ENCODE measurements at regions not wholly inside any gene's neighbourhood (a gene's known extent, or its start where the extent isn't known, plus 50 kb on each side); places are given as distances from the start of the nearest gene placed in this dataset.

GRCh38 chr7:35854311-35854710, 53.5 kb downstream of the SEPTIN7 start:
- TF ChIP-seq CTCF (IDR thresholded peaks at IDR 0.05 in 2 of 3, conservative IDR thresholded peaks at IDR 0.05 in 1 of 3; ENCODE audit: control insufficient read depth in 2 of 3, extremely low read depth in 1 of 3, insufficient read depth in 1 of 3, low read depth in 3 of 3, low read length in 3 of 3) (no peak), CEBPB (IDR thresholded peaks at IDR 0.05; ENCODE audit: borderline replicate concordance in 1 of 2, low read depth in 2 of 2, low read length in 2 of 2) (no peak), POLR2A (IDR thresholded peaks at IDR 0.05; ENCODE audit: low read depth, low read length) (no peak), HDAC2 (IDR thresholded peaks at IDR 0.05) (no peak), MAX (IDR thresholded peaks at IDR 0.05; ENCODE audit: low read depth, low read length) (no peak), SUZ12 (IDR thresholded peaks at IDR 0.05; ENCODE audit: unreplicated experiment) (no peak), TAF1 (IDR thresholded peaks at IDR 0.05; ENCODE audit: borderline replicate concordance, low read depth, low read length) (no peak), PRDM15 (CRISPR knock-in tag; IDR thresholded peaks at IDR 0.05) (no peak), SMC3 (IDR thresholded peaks at IDR 0.05; ENCODE audit: borderline replicate concordance, low read length) (no peak), CBX5 (IDR thresholded peaks at IDR 0.05; ENCODE audit: low read depth) (no peak), SREBF1 (IDR thresholded peaks at IDR 0.05; ENCODE audit: low read length) (no peak), HCFC1 (IDR thresholded peaks at IDR 0.05; ENCODE audit: low read length) (no peak)
